Fibroblast of lung (primary cell): ENCODE measurements at regions not wholly inside any gene's neighbourhood (a gene's known extent, or its start where the extent isn't known, plus 50 kb on each side); places are given as distances from the start of the nearest gene placed in this dataset.

Experiments used
- DNase-seq, 2 donors: peaks; one replicate each; pipeline versions ENCODE4 v3.0.0 to v3.0.0-alpha.2; 2010; ENCODE audit warnings: low read depth in 2 of 2
- H2AFZ ChIP-seq: 2 replicates; pipeline ENCODE4 v1.5.1; 2012; ENCODE audit warnings: low read length, control low read depth, inconsistent platforms
- H3K27ac ChIP-seq: 2 replicates; pipeline ENCODE4 v1.5.1; 2011; ENCODE audit warnings: low read length, control low read depth; ENCODE audit not compliant: insufficient read depth
- H3K27me3 ChIP-seq: 2 replicates; pipeline ENCODE4 v1.5.1; 2011; ENCODE audit warnings: mild to moderate bottlenecking, low read length; ENCODE audit not compliant: control insufficient read depth, insufficient read depth
- H3K36me3 ChIP-seq: 2 replicates; pipeline ENCODE4 v1.5.1; 2011; ENCODE audit warnings: low read length; ENCODE audit not compliant: control insufficient read depth, insufficient read depth
- H3K4me1 ChIP-seq: 2 replicates; pipeline ENCODE4 v1.5.1; 2011; ENCODE audit warnings: low read length; ENCODE audit not compliant: control insufficient read depth, insufficient read depth; ENCODE audit errors: extremely low read depth
- H3K4me2 ChIP-seq: 2 replicates; pipeline ENCODE4 v1.5.1; 2011; ENCODE audit warnings: low read length, control low read depth; ENCODE audit not compliant: insufficient read depth; ENCODE audit errors: extremely low read depth
- H3K4me3 ChIP-seq, 4 experiments: fragments of 200-600 bp in 1 of 4; sonication (generic) in 1 of 4; replicated peaks in 1 of 4; 2 replicates each; pipeline ENCODE4 v1.5.1; 2011 to 2016; ENCODE audit warnings: low read length in 4 of 4, low read depth in 3 of 4, mild to moderate bottlenecking in 3 of 4, control low read depth in 2 of 4, inconsistent platforms in 1 of 4, mixed read lengths in 1 of 4; ENCODE audit not compliant: insufficient read depth in 1 of 4; ENCODE audit errors: control extremely low read depth in 1 of 4
- H3K79me2 ChIP-seq: 2 replicates; pipeline ENCODE4 v1.5.1; 2012; ENCODE audit warnings: mild to moderate bottlenecking, low read length, inconsistent platforms; ENCODE audit not compliant: control insufficient read depth, insufficient read depth
- H3K9ac ChIP-seq: 2 replicates; pipeline ENCODE4 v1.5.1; 2011; ENCODE audit warnings: mild to moderate bottlenecking, low read length, control low read depth; ENCODE audit not compliant: insufficient read depth
- H3K9me3 ChIP-seq: 2 replicates; pipeline ENCODE4 v1.5.1; 2012; ENCODE audit warnings: low read depth, low read length; ENCODE audit not compliant: control insufficient read depth, insufficient read depth
- H4K20me1 ChIP-seq: 2 replicates; pipeline ENCODE4 v1.5.1; 2011; ENCODE audit warnings: low read length; ENCODE audit not compliant: control insufficient read depth, insufficient read depth; ENCODE audit errors: extremely low read depth
- CTCF ChIP-seq, 2 donors: IDR thresholded peaks in 1 of 2; conservative IDR thresholded peaks in 1 of 2; 1 replicate in 1 of 2; 2 replicates in 1 of 2; pipeline ENCODE4 v1.5.1; 2011 to 2012; ENCODE audit warnings: low read length in 2 of 2, control low read depth in 1 of 2, inconsistent platforms in 1 of 2, low read depth in 1 of 2, mild to moderate bottlenecking in 1 of 2
- EZH2 ChIP-seq: IDR thresholded peaks from 2 replicates; pipeline ENCODE4 v1.5.1; 2012; ENCODE audit warnings: low read length, control low read depth, mild to moderate bottlenecking; ENCODE audit errors: missing control alignments

- no peaks in the 10 kb centered on the region for H4K20me1 ChIP-seq
- H3K79me2 ChIP-seq = no peaks in the 10 kb centered on the region
- H3K9ac ChIP-seq = no peak overlapping the region
- no peak overlapping the region for H3K27ac ChIP-seq
- no peak for TF ChIP-seq EZH2
- no peak for TF ChIP-seq CTCF (conservative IDR thresholded peaks at IDR 0.05 in 1 of 2, IDR thresholded peaks at IDR 0.05 in 1 of 2; ENCODE audit: low read depth in 1 of 2, low read length in 2 of 2)
- no peak overlapping the region for H3K4me3 ChIP-seq
- DNase-seq = no peak
- H3K9me3 ChIP-seq = no peaks in the 10 kb centered on the region
- no peaks in the 10 kb centered on the region for H3K4me1 ChIP-seq
- no peak overlapping the region for H2AFZ ChIP-seq
- H3K36me3 ChIP-seq = no peaks in the 10 kb centered on the region
- no peak overlapping the region for H3K4me2 ChIP-seq
- H3K27me3 ChIP-seq = no peaks in the 10 kb centered on the region
These were observed 397.8 kb upstream of the ZNF507 start for GRCh38 chr19:31947436-31948115.

GRCh38 chr19:31952693-31953092 lies 392.7 kb upstream of the ZNF507 start:
- no peaks in the 10 kb centered on the region for H4K20me1 ChIP-seq
- no peaks in the 10 kb centered on the region for H3K79me2 ChIP-seq
- DNase-seq = no peak
- TF ChIP-seq EZH2 (no peak), CTCF (conservative IDR thresholded peaks at IDR 0.05 in 1 of 2, IDR thresholded peaks at IDR 0.05 in 1 of 2; ENCODE audit: low read depth in 1 of 2, low read length in 2 of 2) (no peak)
- no peaks in the 10 kb centered on the region for H3K4me1 ChIP-seq
- no peaks in the 10 kb centered on the region for H3K9me3 ChIP-seq
- no peak overlapping the region for H3K4me3 ChIP-seq
- H3K4me2 ChIP-seq = no peak overlapping the region
- no peaks in the 10 kb centered on the region for H3K36me3 ChIP-seq
- no peaks in the 10 kb centered on the region for H3K27me3 ChIP-seq
- H2AFZ ChIP-seq = no peak overlapping the region
- no peak overlapping the region for H3K27ac ChIP-seq
- H3K9ac ChIP-seq = no peak overlapping the region

- H3K9me3 ChIP-seq = no peaks in the 10 kb centered on the region
- H3K9ac ChIP-seq = no peak overlapping the region
- H3K4me2 ChIP-seq = no peak overlapping the region
- H3K27ac ChIP-seq = no peak overlapping the region
- no peaks in the 10 kb centered on the region for H3K27me3 ChIP-seq
- H2AFZ ChIP-seq = no peak overlapping the region
- H4K20me1 ChIP-seq = no peaks in the 10 kb centered on the region
- no peak overlapping the region for H3K4me3 ChIP-seq
- H3K79me2 ChIP-seq = no peaks in the 10 kb centered on the region
- H3K36me3 ChIP-seq = no peaks in the 10 kb centered on the region
- no peak for TF ChIP-seq CTCF (conservative IDR thresholded peaks at IDR 0.05 in 1 of 2, IDR thresholded peaks at IDR 0.05 in 1 of 2; ENCODE audit: low read depth in 1 of 2, low read length in 2 of 2)
- TF ChIP-seq EZH2 = no peak
- no peak for DNase-seq
- no peaks in the 10 kb centered on the region for H3K4me1 ChIP-seq
These were observed 390.3 kb upstream of the ZNF507 start for GRCh38 chr19:31955061-31955460.
